Breast epithelium (tissue), 4 donors: ENCODE measurements at regions not wholly inside any gene's neighbourhood (a gene's known extent, or its start where the extent isn't known, plus 50 kb on each side); places are given as distances from the start of the nearest gene placed in this dataset.

Source experiments
- DNase-seq, 2 donors: peaks; one replicate each; pipeline ENCODE4 v3.0.0-alpha.2; 2019; ENCODE audit warnings: low spot score in 2 of 2
- H3K27ac ChIP-seq, 2 donors: fragments of 200-600 bp; sonication (generic) in 1 of 2; one replicate each; pipeline ENCODE4 v1.5.1; 2016 to 2019; ENCODE audit warnings: mild to moderate bottlenecking in 1 of 2
- H3K27me3 ChIP-seq, 2 donors: fragments of 200-600 bp; sonication (generic) in 1 of 2; one replicate each; pipeline versions ENCODE4 v1.5.1 to v1.6.0; 2017 to 2019; ENCODE audit warnings: control low read depth in 1 of 2, mild to moderate bottlenecking in 1 of 2
- H3K36me3 ChIP-seq: fragments of 200-600 bp; one replicate; pipeline ENCODE4 v1.5.1; 2019
- H3K4me1 ChIP-seq, 2 donors: fragments of 200-600 bp; sonication (generic); one replicate each; pipeline ENCODE4 v1.5.1; 2016 to 2019; ENCODE audit warnings: control low read depth in 1 of 2
- H3K4me3 ChIP-seq, 3 donors: fragments of 200-600 bp; sonication (generic); 1 replicate in 2 of 3; 2 replicates in 1 of 3; pipeline ENCODE4 v1.5.1; 2016 to 2019; ENCODE audit warnings: mild to moderate bottlenecking in 3 of 3, moderate library complexity in 2 of 3
- H3K9me3 ChIP-seq, 2 donors: fragments of 200-600 bp; sonication (generic) in 1 of 2; one replicate each; pipeline ENCODE4 v1.5.1; 2016 to 2019; ENCODE audit warnings: control low read depth in 1 of 2
- CTCF ChIP-seq, 3 donors: fragments of 450-650 bp; IDR thresholded peaks; one replicate each; pipeline ENCODE4 v1.5.1; 2016 to 2017; ENCODE audit warnings: antibody characterized with exemption in 3 of 3, mild to moderate bottlenecking in 3 of 3, moderate library complexity in 3 of 3
- POLR2A ChIP-seq: fragments of 450-650 bp; IDR thresholded peaks from one replicate; pipeline ENCODE4 v1.6.1; 2016; ENCODE audit warnings: antibody characterized with exemption, mild to moderate bottlenecking, moderate library complexity
- POLR2AphosphoS5 ChIP-seq, 3 donors: sonication (generic); formaldehyde crosslinking; IDR thresholded peaks; one replicate each; pipeline ENCODE4 v1.6.1; 2017; ENCODE audit warnings: antibody characterized with exemption in 3 of 3
- intact Hi-C: fragments of 100-400 bp; cut with DNase I; formaldehyde crosslinking; loops from one replicate; pipeline ENCODE4 v1.15.1; 2023; ENCODE audit warnings: low total_unique reads

DNA sequence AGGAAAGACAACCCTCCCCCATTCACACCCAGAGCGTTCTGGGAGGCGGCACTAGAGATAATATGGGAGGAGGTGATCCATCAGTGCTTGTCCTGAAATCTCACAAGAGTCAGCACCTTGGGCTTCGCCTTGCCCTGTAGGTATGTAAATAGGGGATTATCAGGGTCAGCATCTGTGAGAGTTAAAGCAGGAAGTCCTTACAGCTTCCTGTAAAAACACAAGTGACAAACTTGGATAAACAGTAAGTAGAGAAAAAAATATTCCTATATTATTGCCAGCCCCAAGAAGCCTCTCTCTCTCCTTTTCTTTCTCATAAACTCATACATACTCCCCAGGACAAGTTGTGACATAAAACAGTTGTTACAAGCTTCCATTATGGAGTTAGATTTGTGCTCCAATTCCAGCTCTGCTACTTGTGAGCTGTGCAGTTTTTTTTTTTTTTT is 187.7 kb downstream of the MAF start:
- Histone ChIP-seq H3K36me3 (no peaks in the 10 kb centered on the region), H3K9me3 (no peaks in the 10 kb centered on the region), H3K4me3 (no peak overlapping the region), H3K4me1 (no peaks in the 10 kb centered on the region), H3K27ac (no peak overlapping the region), H3K27me3 (no peaks in the 10 kb centered on the region)
- no peak for DNase-seq
- intact Hi-C loops: no loop called here
- no peak for TF ChIP-seq POLR2A
- TF ChIP-seq CTCF (IDR thresholded peaks at IDR 0.05): no peak
- no peak for TF ChIP-seq POLR2AphosphoS5 (IDR thresholded peaks at IDR 0.05)

DNA sequence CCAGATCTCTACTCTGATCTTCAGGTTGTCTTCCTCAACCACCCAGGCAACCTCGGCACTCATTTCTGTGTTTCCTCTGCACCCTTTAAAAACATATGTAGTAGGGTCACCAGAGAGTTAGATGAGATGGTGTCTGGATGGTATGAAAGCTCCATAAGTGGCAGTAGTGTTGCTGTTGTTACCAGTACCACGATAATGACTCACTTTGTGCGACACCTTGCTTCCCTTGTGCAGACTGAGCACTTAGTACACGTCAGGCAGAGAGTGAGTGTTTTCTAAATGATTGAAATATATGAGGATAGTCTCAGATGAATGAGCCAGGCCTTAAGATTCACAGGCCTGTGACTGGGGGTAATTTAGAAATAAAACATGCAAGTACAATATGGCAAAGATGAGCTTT is 188.7 kb downstream of the MAF start:
- intact Hi-C loops: no loop called here
- no peak for DNase-seq
- Histone ChIP-seq H3K4me1 (no peaks in the 10 kb centered on the region), H3K27me3 (no peaks in the 10 kb centered on the region), H3K9me3 (no peaks in the 10 kb centered on the region), H3K4me3 (no peak overlapping the region), H3K36me3 (no peaks in the 10 kb centered on the region), H3K27ac (no peak overlapping the region)
- TF ChIP-seq POLR2A (no peak), POLR2AphosphoS5 (IDR thresholded peaks at IDR 0.05) (no peak), CTCF (IDR thresholded peaks at IDR 0.05) (no peak)

- DNase-seq: no peak
- Histone ChIP-seq H3K4me3 (no peak overlapping the region), H3K4me1 (no peaks in the 10 kb centered on the region), H3K9me3 (no peaks in the 10 kb centered on the region), H3K27me3 (no peaks in the 10 kb centered on the region), H3K27ac (no peak overlapping the region), H3K36me3 (no peaks in the 10 kb centered on the region)
- TF ChIP-seq CTCF (IDR thresholded peaks at IDR 0.05): no peak
- no peak for TF ChIP-seq POLR2AphosphoS5 (IDR thresholded peaks at IDR 0.05)
- no peak for TF ChIP-seq POLR2A
- intact Hi-C loops: no loop called here
Observed at GRCh38 chr16:79411357-79411756, 189.2 kb downstream of the MAF start.

DNA sequence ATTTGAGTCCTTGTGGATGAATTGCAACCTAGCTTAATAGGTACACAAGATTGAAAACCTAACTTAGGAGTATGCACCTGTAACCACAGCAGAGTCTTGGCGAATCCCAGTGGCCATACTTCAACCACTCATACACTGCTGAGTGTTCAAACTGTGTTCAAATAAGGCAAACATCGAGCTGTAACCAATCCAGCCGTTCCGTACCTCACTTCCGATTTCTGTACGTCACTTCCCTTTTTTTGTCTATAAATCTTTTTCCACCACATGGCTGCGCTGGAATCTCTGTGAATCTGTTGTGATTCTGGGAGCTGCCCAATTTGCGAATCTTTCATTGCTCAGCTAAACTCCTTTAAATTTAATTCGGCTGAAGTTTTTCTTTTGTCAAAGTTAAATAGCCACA is 190.6 kb downstream of the MAF start:
- intact Hi-C loops: no loop called here
- TF ChIP-seq CTCF (IDR thresholded peaks at IDR 0.05): no peak
- no peak for TF ChIP-seq POLR2AphosphoS5 (IDR thresholded peaks at IDR 0.05)
- no peak for TF ChIP-seq POLR2A
- DNase-seq: no peak
- Histone ChIP-seq H3K27ac (no peak overlapping the region), H3K4me1 (no peaks in the 10 kb centered on the region), H3K4me3 (no peak overlapping the region), H3K9me3 (peaks cover 0 to 4% of the 10 kb centered on the region in 2 donors), H3K36me3 (no peaks in the 10 kb centered on the region), H3K27me3 (no peaks in the 10 kb centered on the region)

DNA sequence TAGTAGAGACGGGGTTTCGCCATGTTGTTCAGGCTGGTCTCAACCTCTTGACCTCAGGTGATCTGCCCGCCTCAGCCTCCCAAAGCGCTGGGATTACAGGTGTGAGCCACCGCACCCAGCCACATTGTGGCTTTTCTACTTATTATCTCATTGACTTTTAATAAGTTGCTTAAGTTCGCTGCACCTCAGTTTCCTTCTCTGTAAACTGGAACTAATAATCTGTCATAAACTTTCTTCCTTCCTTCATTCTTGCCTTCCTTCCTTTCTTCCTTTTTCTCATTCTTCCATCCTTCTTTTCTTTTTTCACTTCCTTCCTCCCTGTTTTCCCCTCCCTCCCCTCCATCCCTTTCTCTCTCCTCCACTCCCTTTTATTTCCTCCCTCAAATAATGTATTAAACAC is 192.2 kb downstream of the MAF start:
- Histone ChIP-seq H3K36me3 (no peaks in the 10 kb centered on the region), H3K9me3 (peaks cover 0 to 4% of the 10 kb centered on the region in 2 donors), H3K27ac (no peak overlapping the region), H3K27me3 (no peaks in the 10 kb centered on the region), H3K4me1 (no peaks in the 10 kb centered on the region), H3K4me3 (no peak overlapping the region)
- intact Hi-C loops: no loop called here
- TF ChIP-seq CTCF (IDR thresholded peaks at IDR 0.05) (no peak), POLR2AphosphoS5 (IDR thresholded peaks at IDR 0.05) (no peak), POLR2A (no peak)
- DNase-seq: no peak
